ENCODE measurements at regions not wholly inside any gene's neighbourhood (a gene's known extent, or its start where the extent isn't known, plus 50 kb on each side); places are given as distances from the start of the nearest gene placed in this dataset.
"Not testable (repeated sequence)": the region's sequence is repeated elsewhere in the genome, so short reads cannot be mapped to it uniquely, and the experiment has no call there.

- Mint-ChIP-seq H3K4me3 (no peak overlapping the region), H3K4me1 (no peaks in the 10 kb centered on the region), H3K27me3 (peaks cover 0 to 6% (median 0%) of the 10 kb centered on the region in 3 donors), H3K9me3 (peaks cover 0 to 10% (median 6%) of the 10 kb centered on the region in 7 donors), H3K27ac (no peak overlapping the region), H3K36me3 (no peaks in the 10 kb centered on the region)
- no peak for DNase-seq
- ATAC-seq (ENCODE audit: low read depth in 2 of 2): no peak
Observed at GRCh38 chr9:75552941-75553340, 337.5 kb upstream of the PCSK5 start.

- not testable (repeated sequence) for ATAC-seq (ENCODE audit: low read depth in 2 of 2); DNase-seq; H3K27ac Mint-ChIP-seq; H3K36me3 Mint-ChIP-seq; H3K27me3 Mint-ChIP-seq; H3K4me3 Mint-ChIP-seq; H3K4me1 Mint-ChIP-seq
- H3K9me3 Mint-ChIP-seq: peaks cover 0 to 18% (median 10%) of the 10 kb centered on the region in 7 donors
Observed at GRCh38 chr9:75566813-75567212, 323.7 kb upstream of the PCSK5 start.

- H3K27ac Mint-ChIP-seq: no peak overlapping the region
- ATAC-seq (ENCODE audit: low read depth in 2 of 2) (no peak), DNase-seq (no peak)
- H3K4me1 Mint-ChIP-seq: no peaks in the 10 kb centered on the region
- peaks cover 0 to 12% (median 6%) of the 10 kb centered on the region in 7 donors for H3K9me3 Mint-ChIP-seq
- H3K27me3 Mint-ChIP-seq: peaks cover 0 to 6% (median 0%) of the 10 kb centered on the region in 3 donors
- no peak overlapping the region for H3K4me3 Mint-ChIP-seq
- H3K36me3 Mint-ChIP-seq: no peaks in the 10 kb centered on the region
Observed at GRCh38 chr9:75570538-75570937, 319.9 kb upstream of the PCSK5 start.

GRCh38 chr9:75574569-75574968, 315.9 kb upstream of the PCSK5 start:
- no peak overlapping the region for H3K27ac Mint-ChIP-seq
- H3K9me3 Mint-ChIP-seq: peaks cover 0 to 10% (median 0%) of the 10 kb centered on the region in 7 donors
- ATAC-seq (ENCODE audit: low read depth in 2 of 2) (no peak), DNase-seq (no peak)
- no peaks in the 10 kb centered on the region for H3K27me3 Mint-ChIP-seq
- no peaks in the 10 kb centered on the region for H3K4me1 Mint-ChIP-seq
- no peak overlapping the region for H3K4me3 Mint-ChIP-seq
- H3K36me3 Mint-ChIP-seq: no peaks in the 10 kb centered on the region

- DNase-seq: no peak
- Mint-ChIP-seq H3K27ac (peak overlapping the region in 1 of 6 donors; percentile 39), H3K9me3 (peaks cover 0 to 7% (median 3%) of the 10 kb centered on the region in 7 donors), H3K4me3 (no peak overlapping the region), H3K36me3 (no peaks in the 10 kb centered on the region), H3K4me1 (no peaks in the 10 kb centered on the region), H3K27me3 (peaks cover 3 to 11% (median 6%) of the 10 kb centered on the region in 3 donors)
- no peak for ATAC-seq (ENCODE audit: low read depth in 2 of 2)
Observed at GRCh38 chr9:75582870-75583269, 307.6 kb upstream of the PCSK5 start.

GRCh38 chr9:75588808-75589207, 301.7 kb upstream of the PCSK5 start:
- H3K36me3 Mint-ChIP-seq: no peaks in the 10 kb centered on the region
- no peak for DNase-seq
- no peaks in the 10 kb centered on the region for H3K4me1 Mint-ChIP-seq
- H3K9me3 Mint-ChIP-seq: peaks cover 0 to 12% (median under 1%) of the 10 kb centered on the region in 7 donors
- no peak overlapping the region for H3K4me3 Mint-ChIP-seq
- peak overlapping the region in 1 of 6 donors; percentile 22 for H3K27ac Mint-ChIP-seq
- peaks cover 1 to 11% (median 6%) of the 10 kb centered on the region in 3 donors for H3K27me3 Mint-ChIP-seq
- ATAC-seq (ENCODE audit: low read depth in 2 of 2): no peak

- no peak for ATAC-seq (ENCODE audit: low read depth in 2 of 2)
- DNase-seq: no peak
- Mint-ChIP-seq H3K27ac (no peak overlapping the region), H3K4me3 (no peak overlapping the region), H3K4me1 (no peaks in the 10 kb centered on the region), H3K36me3 (no peaks in the 10 kb centered on the region), H3K9me3 (peaks cover 0 to 14% (median 5%) of the 10 kb centered on the region in 7 donors), H3K27me3 (peaks cover 0 to 11% (median 6%) of the 10 kb centered on the region in 3 donors)
Observed at GRCh38 chr9:75589497-75589896, 301.0 kb upstream of the PCSK5 start.

GRCh38 chr9:75591972-75592371, 298.5 kb upstream of the PCSK5 start:
- no peak overlapping the region for H3K4me3 Mint-ChIP-seq
- no peak overlapping the region for H3K27ac Mint-ChIP-seq
- DNase-seq: no peak
- no peaks in the 10 kb centered on the region for H3K36me3 Mint-ChIP-seq
- no peak for ATAC-seq (ENCODE audit: low read depth in 2 of 2)
- peaks cover 0 to 11% (median 5%) of the 10 kb centered on the region in 7 donors for H3K9me3 Mint-ChIP-seq
- H3K4me1 Mint-ChIP-seq: no peaks in the 10 kb centered on the region
- H3K27me3 Mint-ChIP-seq: no peaks in the 10 kb centered on the region

GRCh38 chr9:75592586-75592985, 297.9 kb upstream of the PCSK5 start:
- ATAC-seq (ENCODE audit: low read depth in 2 of 2) (no peak), DNase-seq (no peak)
- H3K9me3 Mint-ChIP-seq: peaks cover 0 to 11% (median 5%) of the 10 kb centered on the region in 7 donors
- H3K4me3 Mint-ChIP-seq: no peak overlapping the region
- H3K36me3 Mint-ChIP-seq: no peaks in the 10 kb centered on the region
- H3K27ac Mint-ChIP-seq: no peak overlapping the region
- H3K4me1 Mint-ChIP-seq: no peaks in the 10 kb centered on the region
- no peaks in the 10 kb centered on the region for H3K27me3 Mint-ChIP-seq

- no peak for DNase-seq
- Mint-ChIP-seq H3K4me1 (no peaks in the 10 kb centered on the region), H3K9me3 (peaks cover 0 to 11% (median 5%) of the 10 kb centered on the region in 7 donors), H3K27me3 (no peaks in the 10 kb centered on the region), H3K36me3 (no peaks in the 10 kb centered on the region), H3K27ac (no peak overlapping the region), H3K4me3 (no peak overlapping the region)
- no peak for ATAC-seq (ENCODE audit: low read depth in 2 of 2)
Observed at GRCh38 chr9:75593920-75594319, 296.6 kb upstream of the PCSK5 start.

- Mint-ChIP-seq H3K36me3 (no peaks in the 10 kb centered on the region), H3K9me3 (peaks cover 0 to 5% (median 2%) of the 10 kb centered on the region in 7 donors), H3K27me3 (no peaks in the 10 kb centered on the region), H3K4me3 (no peak overlapping the region), H3K4me1 (no peaks in the 10 kb centered on the region), H3K27ac (no peak overlapping the region)
- DNase-seq (no peak), ATAC-seq (ENCODE audit: low read depth in 2 of 2) (no peak)
Observed at GRCh38 chr9:75599126-75599525, 291.3 kb upstream of the PCSK5 start.

- Mint-ChIP-seq H3K27me3 (peaks cover 0 to 7% (median 0%) of the 10 kb centered on the region in 3 donors), H3K4me1 (no peaks in the 10 kb centered on the region), H3K9me3 (peaks cover 0 to 4% (median 0%) of the 10 kb centered on the region in 7 donors), H3K4me3 (no peak overlapping the region), H3K27ac (no peak overlapping the region), H3K36me3 (no peaks in the 10 kb centered on the region)
- DNase-seq: no peak
- no peak for ATAC-seq (ENCODE audit: low read depth in 2 of 2)
Observed at GRCh38 chr9:75601280-75601679, 289.2 kb upstream of the PCSK5 start.

- Mint-ChIP-seq H3K27ac (no peak overlapping the region), H3K4me3 (no peak overlapping the region), H3K36me3 (no peaks in the 10 kb centered on the region), H3K9me3 (peaks cover 0 to 4% (median 0%) of the 10 kb centered on the region in 7 donors), H3K4me1 (no peaks in the 10 kb centered on the region), H3K27me3 (peaks cover 0 to 12% (median 0%) of the 10 kb centered on the region in 3 donors)
- no peak for ATAC-seq (ENCODE audit: low read depth in 2 of 2)
- no peak for DNase-seq
Observed at GRCh38 chr9:75602060-75602459, 288.4 kb upstream of the PCSK5 start.

- H3K36me3 Mint-ChIP-seq: no peaks in the 10 kb centered on the region
- peaks cover 0 to 13% (median 0%) of the 10 kb centered on the region in 7 donors for H3K9me3 Mint-ChIP-seq
- H3K4me3 Mint-ChIP-seq: no peak overlapping the region
- ATAC-seq (ENCODE audit: low read depth in 2 of 2) (no peak), DNase-seq (no peak)
- peaks cover 0 to 12% (median 0%) of the 10 kb centered on the region in 3 donors for H3K27me3 Mint-ChIP-seq
- no peak overlapping the region for H3K27ac Mint-ChIP-seq
- no peaks in the 10 kb centered on the region for H3K4me1 Mint-ChIP-seq
Observed at GRCh38 chr9:75604661-75605060, 285.8 kb upstream of the PCSK5 start.

- ATAC-seq (ENCODE audit: low read depth in 2 of 2): no peak
- no peak overlapping the region for H3K4me3 Mint-ChIP-seq
- H3K4me1 Mint-ChIP-seq: no peaks in the 10 kb centered on the region
- no peaks in the 10 kb centered on the region for H3K36me3 Mint-ChIP-seq
- no peak overlapping the region for H3K27ac Mint-ChIP-seq
- peaks cover 6 to 14% (median 12%) of the 10 kb centered on the region in 3 donors for H3K27me3 Mint-ChIP-seq
- H3K9me3 Mint-ChIP-seq: peaks cover 0 to 18% (median 2%) of the 10 kb centered on the region in 7 donors
- no peak for DNase-seq
Observed at GRCh38 chr9:75607521-75607920, 283.0 kb upstream of the PCSK5 start.
